GM12891 (cell line): ENCODE measurements at regions not wholly inside any gene's neighbourhood (a gene's known extent, or its start where the extent isn't known, plus 50 kb on each side); places are given as distances from the start of the nearest gene placed in this dataset.

Source experiments
- SPI1 ChIP-seq: IDR thresholded peaks from 2 replicates; pipeline ENCODE4 v1.6.1; 2011; ENCODE audit warnings: low read depth, low read length, control low read depth
- TAF1 ChIP-seq: IDR thresholded peaks from 2 replicates; pipeline ENCODE4 v1.6.1; 2011; ENCODE audit warnings: low read depth, low read length, control low read depth

DNA sequence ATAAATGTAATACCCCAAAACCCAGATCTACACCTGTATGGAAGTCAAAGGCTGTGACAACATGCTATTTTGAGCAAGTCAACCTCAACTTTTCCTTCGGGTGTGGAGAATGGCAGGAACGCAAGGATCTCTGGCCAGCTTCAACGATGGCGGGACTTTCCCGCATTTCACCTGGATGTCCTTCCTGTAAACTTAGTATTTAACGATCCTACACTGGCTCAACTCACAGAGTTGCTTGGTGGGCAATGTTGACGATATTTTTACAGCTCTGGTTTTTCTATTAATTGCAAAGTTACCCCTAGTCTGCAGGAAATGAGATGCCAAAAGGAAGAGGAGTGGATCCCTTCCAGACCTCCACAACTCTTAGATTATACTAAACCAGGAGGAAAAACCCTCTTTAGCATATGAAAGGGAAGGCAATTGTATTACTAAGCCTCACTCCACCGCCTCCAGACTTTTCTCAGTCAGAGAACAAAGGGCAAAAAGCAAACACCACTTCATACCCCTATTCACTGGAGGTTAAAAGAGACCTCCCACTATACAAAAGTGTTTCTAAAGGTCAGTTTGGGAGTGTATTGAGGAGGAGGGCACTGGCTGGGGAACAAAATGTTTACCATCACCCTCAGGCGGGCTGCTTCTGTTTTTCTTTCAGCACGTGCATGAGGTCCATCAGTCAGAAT lies 56.5 kb upstream of the ACVR1 start:
- TF ChIP-seq TAF1 = no peak
- no peak for TF ChIP-seq SPI1
